CD1c-positive myeloid dendritic cell (primary cell): ENCODE measurements at regions not wholly inside any gene's neighbourhood (a gene's known extent, or its start where the extent isn't known, plus 50 kb on each side); places are given as distances from the start of the nearest gene placed in this dataset.
A peak's percentile ranks its signal among the peaks of the same experiment; 100 is the strongest.

Experiments used
- DNase-seq: peaks from one replicate; pipeline ENCODE4 v3.0.0-alpha.2; 2016; ENCODE audit errors: extremely low spot score

DNA sequence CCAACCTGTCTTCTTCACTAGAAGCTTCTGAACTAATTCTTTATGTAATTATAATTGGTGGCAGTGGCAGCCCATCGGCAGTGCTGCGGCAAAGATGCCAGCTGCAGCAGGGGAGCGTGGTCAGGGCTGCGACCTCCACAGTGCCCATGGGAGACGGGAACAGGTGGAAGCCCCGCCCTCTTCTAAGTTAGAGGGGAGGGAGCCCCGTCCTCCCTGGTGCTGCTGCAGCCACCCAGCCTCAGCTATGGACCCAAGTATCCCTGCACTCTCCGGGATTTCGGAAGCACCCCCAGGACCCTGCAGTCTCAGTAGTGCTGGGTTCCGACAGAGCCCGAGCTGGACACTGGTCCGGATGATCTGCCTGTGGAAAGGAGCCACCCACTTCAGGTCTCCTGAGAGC lies 117.0 kb upstream of the MBL2 start:
- DNase-seq, result no peak

DNA sequence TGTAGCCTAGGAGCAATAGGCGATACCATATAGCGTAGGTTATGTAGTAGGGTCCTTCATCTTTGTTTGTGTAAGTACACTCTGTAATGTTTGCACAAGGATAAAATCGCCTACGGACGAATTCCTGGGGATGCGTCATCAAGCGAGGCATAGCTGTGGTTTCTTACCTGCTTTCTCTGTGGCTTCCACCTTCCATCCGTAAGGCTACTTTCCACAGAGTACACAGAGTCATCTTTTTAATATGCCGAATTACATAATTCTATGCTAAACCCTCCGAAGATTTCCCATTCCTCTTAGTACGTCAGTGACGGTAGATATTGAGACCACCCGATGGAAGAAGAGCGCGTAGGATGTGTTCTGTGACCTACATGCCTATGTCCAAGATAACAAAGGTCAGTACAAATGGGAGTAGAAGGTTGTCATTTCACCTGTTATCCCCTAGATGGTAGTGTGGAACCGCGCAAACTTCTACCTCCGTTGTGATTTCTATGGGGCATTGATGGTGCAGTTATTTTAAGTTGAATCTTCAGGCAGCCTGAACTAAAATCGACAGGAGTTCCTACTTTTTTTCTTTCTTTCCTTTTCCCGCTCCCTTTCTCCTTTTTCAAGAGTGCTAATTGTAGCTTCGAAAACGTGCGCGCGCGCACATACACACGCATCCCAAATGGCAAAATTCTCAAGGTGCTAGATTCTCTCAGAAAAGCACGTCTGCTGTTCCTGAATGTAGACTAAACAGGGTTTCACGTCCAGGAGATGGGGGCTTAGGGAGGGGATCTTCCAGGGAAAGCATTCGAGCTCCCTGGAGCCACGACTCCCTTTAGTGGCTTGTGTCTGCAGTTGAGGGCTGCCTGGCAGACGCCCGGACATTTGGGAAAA lies 111.7 kb upstream of the MBL2 start:
- DNase-seq, result peak; percentile 53

DNA sequence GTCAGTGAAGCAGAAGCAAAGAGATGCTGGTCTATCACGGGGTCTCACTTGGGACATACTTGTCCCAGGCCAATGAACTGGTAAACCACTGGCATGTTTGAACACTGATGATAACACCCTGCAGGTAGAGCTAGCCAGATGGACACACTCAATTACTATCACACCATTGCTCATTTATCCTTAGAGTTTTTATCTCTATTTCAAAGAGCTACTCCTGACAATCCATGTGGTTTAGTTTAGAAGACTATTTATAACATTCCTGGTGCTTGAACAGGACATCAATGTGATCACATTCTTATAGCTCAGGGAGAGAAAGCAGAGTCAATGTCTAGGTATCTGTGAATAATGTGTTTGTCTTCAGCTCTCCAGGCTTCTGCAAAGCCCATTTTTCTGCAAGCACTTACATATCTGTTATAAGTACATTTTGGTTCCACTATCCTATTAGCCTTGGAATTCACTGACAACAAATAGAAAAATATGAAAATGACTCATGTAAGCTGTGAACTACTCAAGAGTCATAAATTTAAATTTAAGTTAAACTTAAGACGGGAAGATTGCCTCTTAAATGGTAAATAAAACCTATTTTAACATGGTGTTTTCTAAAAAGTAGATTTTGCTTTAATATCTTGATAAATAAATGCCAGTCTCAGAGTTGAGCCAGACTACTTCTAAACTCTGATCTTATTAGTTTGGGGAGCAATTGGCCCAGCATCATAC lies 106.7 kb upstream of the MBL2 start:
- DNase-seq, result no peak

DNA sequence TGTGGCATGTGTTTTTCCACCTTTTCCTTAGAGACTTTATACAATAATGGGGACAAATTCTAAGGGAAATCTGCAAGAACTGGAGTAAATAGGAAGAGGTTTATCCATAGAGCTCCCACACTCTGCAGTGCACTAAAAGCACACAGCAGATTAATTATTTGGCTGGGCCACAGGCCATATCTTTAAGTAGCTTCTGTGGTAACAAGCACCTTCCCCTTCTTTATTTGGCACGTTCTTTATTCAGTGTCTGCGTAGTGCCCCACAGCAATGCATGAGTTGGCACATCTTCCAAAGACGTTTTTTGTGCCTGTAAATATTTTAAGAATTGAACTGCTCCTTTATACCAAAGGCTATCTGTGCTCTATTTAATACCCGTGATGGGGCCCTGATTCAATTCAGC lies 104.9 kb upstream of the MBL2 start:
- DNase-seq, result no peak

DNA sequence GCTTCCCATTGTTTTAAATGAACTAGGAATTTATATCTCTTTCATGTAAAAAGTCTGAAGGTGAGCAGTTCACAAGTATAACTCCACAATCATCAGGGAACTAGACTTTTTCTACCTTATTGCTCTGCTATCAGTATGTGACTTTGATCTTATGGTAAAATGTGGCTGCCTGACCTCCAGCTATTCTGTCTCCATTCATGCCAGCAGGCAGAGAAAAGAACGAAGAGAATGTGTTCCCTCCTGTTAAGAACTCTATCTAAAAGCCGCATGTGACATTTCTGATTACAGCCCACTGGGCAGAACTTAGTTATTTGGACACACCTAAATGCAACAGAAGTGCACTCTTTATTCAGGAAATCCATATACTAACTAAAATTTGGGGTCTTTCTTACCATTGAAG lies 102.8 kb upstream of the MBL2 start:
- no peak for DNase-seq

DNA sequence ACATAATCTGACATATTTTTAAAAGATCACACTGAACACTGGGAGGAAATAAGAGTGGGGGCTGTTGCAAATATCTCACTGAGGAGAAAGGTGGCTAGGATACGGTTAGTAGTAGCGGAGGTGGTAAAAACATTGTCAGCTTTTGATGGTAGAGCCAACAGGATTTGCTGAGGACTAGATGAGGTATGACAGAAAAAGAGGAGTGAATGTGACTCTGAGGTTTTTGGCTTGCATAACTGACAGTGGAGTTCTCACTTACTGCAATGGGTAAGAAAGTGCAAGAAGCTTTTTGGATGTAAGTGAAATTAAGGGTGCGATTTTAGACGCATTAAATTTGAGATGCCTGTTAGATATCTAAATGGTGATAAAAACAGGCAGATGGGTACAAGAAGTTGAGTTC lies 102.0 kb upstream of the MBL2 start:
- DNase-seq, result no peak

DNA sequence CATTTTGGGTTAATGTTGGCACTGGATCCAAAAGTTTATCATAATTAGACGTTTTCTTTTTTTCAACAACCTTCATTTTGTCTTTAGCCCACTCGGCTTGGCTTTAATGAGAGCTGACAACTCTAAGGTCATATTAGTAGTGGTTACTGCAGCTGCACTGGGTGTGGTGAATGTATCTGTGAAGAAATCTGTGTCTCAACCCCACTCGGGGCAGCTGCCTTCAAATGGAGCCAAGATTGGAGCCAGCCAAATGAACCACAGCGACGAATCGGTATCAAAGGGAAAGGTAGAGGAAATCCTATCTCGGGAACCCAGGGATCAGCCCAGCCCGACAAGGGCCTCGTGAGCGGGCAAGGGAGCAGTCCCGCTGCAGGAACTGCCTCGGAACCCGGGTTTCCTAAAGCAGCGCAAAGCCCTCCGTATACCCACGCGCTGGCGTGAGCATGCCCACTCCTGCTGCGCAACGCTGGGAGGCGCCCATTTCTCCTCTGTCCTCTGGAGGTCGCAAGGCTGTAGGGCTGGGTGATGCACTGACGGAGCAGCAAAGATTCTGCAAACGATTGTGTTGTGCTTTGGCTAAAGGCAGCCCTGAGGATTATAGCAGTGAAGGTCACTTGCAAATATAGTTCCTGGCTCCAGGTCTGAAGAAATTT lies 98.7 kb upstream of the MBL2 start:
- no peak for DNase-seq

DNA sequence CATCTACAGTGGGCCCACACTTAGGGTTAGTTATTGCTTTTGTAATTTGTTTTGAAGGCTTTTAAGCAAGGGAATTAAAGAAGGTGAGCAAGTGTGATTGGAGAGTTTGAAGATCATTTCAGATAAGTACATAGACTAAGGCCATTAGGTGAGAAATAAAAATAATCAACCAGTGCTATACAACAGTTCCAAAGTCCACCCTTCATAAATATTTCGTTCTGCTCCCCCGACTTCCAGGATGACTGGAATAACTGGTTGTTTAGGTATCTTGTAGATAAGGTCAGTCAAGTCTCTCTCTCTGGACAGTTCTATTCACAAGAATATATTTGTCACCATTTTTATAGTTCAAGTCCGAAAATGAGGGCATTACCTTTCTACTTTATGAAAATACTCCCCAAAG lies 98.0 kb upstream of the MBL2 start:
- no peak for DNase-seq

DNA sequence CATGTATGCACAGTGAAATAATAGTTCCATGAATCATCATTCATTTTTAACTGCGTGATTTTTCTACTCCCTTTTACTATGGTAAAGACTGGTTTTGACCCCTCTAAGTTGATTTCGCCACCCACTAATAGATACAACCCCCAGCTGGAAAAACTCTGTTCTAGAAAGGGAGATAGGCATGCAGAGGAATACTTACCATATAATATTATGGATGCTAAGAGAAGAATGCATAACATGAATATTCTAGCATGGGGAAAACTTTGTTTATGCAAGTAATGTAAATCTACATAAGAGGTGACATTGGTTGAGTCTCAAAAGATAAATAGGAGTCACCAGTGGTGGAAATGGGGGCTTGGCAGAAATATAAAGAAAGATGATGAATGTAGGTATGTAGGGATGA lies 97.3 kb upstream of the MBL2 start:
- no peak for DNase-seq

DNA sequence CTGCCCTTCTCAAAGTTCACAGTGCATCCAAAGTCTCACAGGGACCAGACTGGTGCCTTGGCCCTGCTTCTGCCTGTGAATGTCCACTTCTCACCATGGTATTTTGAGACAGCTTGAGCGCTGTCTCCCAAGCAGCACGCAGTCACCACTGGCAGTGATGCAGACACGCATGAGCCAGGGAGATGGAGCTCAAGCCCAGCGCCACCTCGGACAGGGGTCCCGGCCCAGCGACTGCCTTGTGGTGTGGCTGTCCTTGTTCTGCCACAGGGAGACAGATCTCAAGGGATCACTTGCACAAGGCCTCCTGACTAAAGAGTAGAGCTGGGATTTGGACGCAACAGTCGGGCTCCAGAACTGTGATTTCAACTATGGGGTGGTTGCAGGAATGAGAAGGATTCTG lies 92.6 kb upstream of the MBL2 start:
- DNase-seq, result no peak

DNA sequence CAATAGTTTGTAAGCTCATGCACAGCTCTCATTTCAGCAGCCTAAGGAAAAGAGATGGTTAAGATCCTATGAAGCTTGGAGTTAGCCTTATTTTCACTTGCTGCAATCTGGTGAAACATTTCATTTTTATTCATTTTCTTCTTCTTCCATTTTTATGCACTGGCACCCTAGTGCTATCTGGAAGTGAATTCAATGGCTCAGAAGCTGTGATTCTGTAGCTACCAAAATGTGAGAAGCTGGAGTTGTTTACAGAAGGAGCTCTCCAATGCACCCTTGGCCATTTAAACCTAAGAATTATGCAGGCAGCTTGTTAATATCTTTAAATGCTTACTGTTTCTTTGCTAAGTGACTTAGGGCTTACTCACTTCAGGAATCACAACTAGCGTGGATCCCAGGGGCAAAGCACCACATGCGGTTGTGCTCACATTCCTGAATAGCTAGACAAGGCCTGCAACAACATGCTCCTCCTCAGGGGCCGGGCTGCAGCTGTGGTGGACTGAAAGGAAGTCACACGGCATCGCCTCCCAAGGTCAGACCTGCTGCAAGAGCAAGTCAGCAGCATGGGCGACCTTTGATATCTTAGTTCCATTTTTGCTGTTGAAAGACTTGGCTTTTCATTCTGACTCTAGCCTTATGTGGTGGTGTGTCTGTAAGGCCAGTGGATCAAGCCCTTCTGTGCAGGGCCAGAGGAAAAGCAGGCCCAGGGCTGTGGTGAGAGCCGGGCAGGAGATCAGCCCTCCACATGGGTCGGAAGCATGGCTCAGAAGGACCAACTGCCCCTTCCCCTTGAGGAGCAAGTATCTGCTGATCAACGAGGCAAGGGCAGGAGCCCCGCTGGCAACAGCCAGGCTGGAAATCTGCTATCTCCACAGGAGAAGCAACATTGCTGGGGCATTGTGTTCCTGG lies 91.9 kb upstream of the MBL2 start:
- DNase-seq, result no peak

DNA sequence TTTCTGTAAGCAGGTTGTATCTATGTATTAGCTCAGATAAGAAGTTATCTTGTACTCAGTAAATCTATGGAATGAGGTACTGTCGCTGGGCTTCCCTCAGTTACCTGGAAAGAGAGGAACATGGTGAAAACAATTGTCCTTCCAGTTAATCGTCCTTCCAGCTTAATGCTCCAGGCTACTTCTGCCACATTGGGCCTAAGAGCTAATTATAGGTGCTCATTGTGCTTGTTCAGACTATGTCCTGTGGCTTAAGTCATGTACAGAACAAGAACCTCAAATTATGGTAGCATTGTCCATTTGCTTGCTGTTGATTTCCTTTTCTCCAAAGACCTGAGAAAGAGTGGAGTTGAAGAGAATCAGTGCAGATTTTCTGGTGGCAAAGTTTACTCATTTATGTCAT lies 86.1 kb upstream of the MBL2 start:
- DNase-seq, result no peak

DNA sequence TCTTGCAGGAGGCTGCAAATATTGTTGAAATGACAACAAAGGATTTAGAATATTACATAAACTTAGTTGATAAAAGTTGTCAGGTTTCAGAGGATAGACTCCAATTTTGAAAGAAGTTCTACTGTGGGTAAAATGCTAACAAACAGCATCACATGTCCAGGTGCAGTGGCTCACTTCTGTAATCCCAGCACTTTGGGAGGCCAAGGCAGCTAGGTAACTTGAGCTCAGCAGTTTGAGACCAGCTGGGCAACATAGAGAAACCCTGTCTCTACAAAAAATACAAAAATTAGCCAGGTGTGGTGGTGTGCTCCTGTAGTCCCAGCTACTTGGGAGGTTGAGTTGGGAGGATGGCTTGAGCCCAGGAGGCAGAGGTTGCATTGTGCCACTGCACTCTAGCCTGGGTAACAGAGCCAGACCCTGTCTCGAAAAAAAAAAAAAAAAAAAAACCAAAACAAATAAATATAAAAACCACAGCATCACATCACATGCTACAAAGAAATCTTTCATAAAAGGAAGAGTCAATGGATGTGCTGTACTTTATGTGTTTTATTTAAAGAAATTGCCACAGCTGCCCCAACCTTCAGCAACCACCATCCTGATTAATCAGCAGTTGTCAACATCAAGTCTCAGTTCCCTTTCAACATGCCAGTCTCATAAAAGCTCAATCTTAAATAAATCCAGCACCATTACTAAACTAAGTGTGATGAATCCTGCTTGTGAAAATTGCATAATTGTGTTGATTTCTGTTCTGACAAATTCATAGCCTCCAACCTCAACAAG lies 83.2 kb upstream of the MBL2 start:
- no peak for DNase-seq

DNA sequence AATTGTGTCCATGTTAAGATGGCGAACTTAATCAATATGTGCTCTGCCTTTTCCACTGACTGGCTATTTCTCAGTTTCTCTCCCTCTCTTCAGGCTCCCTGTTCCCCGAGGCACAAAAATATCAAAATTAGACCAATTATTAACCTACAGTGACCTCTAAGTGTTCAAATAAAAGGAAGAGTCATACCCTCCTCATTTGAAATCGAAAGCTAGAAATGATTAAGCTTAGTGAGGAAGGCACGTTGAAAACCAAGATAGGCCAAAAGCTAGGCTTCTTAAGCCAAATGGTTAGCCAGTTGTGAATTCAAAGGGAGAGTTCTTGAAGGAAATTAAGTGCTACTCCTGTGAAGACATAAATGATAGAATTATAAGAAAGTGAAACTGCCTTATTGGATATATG lies 81.1 kb upstream of the MBL2 start:
- DNase-seq, result no peak

DNA sequence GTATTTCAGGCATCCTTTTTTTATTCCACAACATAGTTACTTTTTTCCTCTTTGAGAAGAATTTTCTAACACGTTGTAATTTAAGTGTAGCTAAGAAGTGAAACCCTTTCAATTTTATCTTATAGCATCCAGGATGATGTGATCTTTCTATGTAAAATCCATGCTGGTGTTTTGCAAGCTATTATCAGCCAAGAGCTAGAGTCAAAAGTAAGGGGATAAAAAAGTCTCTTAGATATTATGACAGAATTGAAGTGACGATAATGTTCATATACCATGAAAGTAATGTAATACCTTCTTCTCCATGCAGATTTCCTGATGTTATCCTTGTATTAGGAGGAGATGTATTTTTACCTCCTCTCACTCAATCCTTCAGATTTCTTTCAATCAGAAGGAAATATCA lies 64.2 kb upstream of the MBL2 start:
- no peak for DNase-seq
